COLO829 (cell line): ENCODE measurements at regions not wholly inside any gene's neighbourhood (a gene's known extent, or its start where the extent isn't known, plus 50 kb on each side); places are given as distances from the start of the nearest gene placed in this dataset.
"Not testable (repeated sequence)": the region's sequence is repeated elsewhere in the genome, so short reads cannot be mapped to it uniquely, and the experiment has no call there.

Experiments
- DNase-seq: peaks from one replicate; pipeline ENCODE4 v3.0.0; 2012; ENCODE audit warnings: low spot score

GRCh38 chr6:135129136-135129856 lies 51.8 kb upstream of the MYB start:
- no peak for DNase-seq

GRCh38 chr6:135128268-135128914 lies 52.7 kb upstream of the MYB start:
- DNase-seq = no peak

DNA sequence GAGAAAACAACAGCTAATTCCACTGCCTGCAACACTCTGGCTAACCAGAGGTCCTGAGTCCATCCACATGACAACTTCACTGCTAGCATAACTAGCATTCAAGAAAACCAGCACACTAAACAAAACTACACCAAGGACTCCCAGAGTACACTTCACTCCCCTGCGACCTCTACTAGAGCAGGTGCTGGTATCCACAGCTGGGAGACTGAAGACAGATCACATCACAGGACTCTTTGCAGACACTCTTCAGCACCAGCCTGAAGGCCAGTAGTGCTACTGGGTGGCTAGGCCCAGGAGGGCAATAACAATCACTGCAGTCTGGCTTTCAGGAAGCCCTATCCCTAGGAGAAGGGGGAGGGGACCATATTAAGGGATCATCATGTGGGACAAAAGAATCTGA lies 54.4 kb upstream of the MYB start:
- no peak for DNase-seq

- no peak for DNase-seq
These were observed 55.1 kb upstream of the MYB start for GRCh38 chr6:135126034-135126433.

- no peak for DNase-seq
These were observed 59.7 kb upstream of the MYB start for GRCh38 chr6:135121434-135121833.

- no peak for DNase-seq
These were observed 62.9 kb upstream of the MYB start for GRCh38 chr6:135118134-135118730.

DNA sequence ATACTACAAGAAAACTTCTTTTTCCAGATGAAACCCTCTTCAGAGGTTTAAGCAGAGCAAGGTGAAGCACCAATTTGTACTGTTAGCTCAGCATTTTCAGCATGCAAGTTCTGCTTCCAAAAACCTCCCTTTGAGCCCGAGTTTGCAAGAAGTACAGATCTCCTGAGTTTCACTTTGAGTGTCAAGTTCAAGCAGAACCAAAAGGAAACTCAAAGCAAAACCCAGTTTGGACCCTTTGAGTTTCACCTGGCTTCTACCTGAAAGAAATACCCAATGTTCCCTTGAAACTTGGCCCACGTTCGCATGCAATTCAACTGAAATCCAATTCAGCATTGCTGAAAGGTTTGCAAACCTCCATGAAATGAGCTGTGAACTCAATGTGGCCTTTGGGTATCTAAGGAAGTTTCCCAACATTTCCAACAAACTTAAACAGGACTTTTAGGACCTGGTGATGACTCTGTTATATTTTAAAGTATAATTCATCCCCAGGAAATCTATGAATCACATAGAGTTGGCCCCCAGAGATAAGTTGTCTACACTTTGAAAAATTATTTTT lies 62.9 kb upstream of the HBS1L start:
- no peak for DNase-seq

DNA sequence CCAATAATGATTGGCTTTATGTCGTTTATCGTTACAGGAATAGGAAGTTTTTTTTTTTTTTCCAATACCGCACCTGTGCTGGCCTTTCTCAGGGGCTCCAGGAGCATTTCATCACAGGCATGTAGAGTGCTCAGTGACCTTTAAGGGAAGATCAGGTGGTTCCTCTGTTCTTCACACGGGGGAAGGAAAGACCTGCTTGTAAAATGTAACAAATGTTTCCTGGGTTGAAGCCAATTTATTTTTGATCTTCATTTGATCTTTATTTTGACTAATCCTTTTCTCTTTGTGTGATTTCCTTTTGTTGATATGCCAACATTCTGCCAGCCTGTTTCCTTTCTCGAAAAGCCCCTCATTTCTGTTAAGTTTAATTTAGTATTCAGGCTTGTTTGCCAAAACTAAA lies 61.9 kb upstream of the HBS1L start:
- no peak for DNase-seq

DNA sequence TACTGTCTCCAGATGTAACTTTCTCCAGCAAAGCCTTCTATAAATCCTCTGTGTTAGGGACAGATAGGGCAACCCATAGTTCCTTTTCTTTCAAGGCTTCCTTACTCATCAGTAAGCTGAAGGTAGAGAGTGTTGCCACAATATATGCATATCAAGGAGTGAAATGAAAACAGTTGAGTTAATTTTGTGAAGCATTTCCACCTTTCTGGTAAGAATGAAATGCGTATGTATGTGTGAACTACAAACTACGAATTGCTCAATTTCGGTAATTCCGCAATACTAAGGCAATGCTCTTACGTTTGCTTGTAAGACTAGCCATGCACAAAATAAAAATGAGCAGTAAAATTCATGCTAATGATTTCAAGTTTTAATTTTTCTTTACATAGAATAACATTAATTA lies 61.2 kb upstream of the HBS1L start:
- DNase-seq = no peak

DNA sequence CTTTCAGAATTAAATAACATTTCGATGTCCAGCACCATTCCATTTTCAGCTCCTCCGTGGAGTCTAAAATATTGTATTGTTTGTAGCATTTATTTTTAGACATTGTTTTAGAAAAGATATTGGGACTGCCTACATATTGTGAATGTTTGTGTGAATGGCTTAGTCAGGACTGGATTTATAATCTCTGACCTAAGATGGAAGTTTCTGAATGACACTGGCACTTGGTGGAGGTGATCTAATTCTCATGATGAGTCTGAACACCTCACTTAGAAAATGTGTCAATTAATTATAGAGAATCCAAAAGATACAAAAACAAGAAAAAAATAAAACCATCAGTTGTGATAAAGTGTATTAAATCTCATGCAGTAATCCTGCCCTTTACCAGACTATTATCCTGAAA lies 60.8 kb upstream of the HBS1L start:
- no peak for DNase-seq

- DNase-seq = no peak
These were observed 59.9 kb upstream of the HBS1L start for GRCh38 chr6:135114355-135115145.

DNA sequence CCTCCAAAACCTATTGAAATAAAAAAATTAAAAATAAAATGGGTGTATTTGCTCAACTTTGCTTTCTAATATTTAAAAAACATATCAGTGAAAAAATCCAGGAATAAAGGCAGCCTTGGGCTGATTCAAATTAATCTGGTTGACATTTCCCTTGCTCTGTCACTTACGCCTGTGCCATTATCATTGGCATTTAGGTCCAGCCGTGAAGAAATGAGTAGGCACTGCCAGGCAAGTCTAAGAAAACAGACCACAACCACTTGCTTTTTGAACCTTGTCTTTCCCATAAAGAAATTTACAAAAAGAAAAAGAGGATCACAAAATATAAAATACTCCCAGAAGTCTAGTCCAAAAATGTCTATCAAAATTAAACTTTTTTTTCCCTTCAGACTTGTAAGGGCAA lies 59.2 kb upstream of the HBS1L start:
- no peak for DNase-seq

DNA sequence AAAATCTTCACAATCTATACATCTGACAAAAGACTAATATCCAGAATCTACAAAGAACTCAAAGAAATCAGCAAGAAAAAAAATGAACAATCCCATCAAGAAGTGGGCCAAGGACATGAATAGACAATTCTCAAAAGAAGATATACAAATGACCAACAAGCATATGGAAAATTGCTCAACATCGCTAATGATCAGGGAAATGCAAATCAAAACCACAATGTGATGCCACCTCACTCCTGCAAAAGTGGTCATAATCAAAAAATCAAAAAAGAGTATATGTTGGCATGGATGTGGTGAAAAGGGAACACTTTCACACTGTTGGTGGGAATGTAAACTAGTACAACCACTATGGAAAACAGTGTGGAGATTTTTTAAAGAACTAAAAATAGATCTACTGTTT lies 58.3 kb upstream of the HBS1L start:
- not testable (repeated sequence) for DNase-seq

DNA sequence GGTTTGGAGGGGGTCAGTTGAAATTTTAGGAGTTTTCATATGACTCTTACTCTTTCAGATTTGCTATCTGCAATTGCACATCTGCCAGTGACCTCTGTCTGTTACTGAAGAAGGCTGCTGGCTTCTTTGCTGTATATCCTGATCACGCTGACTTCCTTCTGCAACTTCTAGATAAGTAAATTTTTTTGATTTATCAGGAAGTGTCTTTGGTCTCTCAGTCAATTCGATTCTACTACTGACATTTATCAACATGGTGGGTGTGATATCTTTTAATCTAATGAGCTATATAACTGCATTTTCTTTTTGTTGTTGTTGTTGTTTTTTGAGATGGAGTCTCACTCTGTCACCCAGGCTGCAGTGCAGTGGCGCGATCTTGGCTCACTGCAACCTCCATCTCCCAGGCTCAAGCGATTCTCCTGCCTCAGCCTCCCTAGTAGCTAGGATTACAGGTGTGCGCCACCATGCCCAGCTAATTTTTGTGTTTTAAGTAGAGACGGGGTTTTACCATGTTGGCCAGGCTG lies 55.7 kb upstream of the HBS1L start:
- DNase-seq = not testable (repeated sequence)

DNA sequence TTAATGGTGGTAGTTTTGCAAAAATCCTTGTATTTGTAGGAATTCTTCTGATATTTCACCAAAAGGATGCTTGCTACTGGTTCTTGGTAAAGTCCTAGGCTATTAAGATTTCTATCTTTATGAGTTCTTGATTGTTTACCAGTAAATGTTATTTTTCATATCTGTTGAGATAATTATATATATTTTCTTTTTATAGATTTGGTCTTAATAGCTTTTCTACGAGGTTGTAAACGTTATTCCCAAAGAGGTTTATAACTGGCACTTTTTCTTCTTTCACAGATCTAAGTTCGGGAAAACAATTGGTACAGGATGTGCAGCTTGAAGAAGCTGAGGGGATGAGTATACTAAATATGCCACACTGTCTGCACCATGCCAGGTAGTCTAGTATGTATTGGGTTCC lies 55.1 kb upstream of the HBS1L start:
- DNase-seq = no peak

GRCh38 chr6:135108692-135109091 lies 54.1 kb upstream of the HBS1L start:
- no peak for DNase-seq

GRCh38 chr6:135106611-135107010 lies 52.0 kb upstream of the HBS1L start:
- peak; percentile 28 for DNase-seq

GRCh38 chr6:135105710-135106109 lies 51.1 kb upstream of the HBS1L start:
- DNase-seq = no peak

- no peak for DNase-seq
These were observed 50.7 kb upstream of the HBS1L start for GRCh38 chr6:135105299-135105698.
